ENCODE measurements at regions not wholly inside any gene's neighbourhood (a gene's known extent, or its start where the extent isn't known, plus 50 kb on each side); places are given as distances from the start of the nearest gene placed in this dataset.

GRCh38 chr21:35923971-35924370 lies 136.4 kb downstream of the SETD4 start:
- Mint-ChIP-seq H3K27me3 (peaks cover 10% of the 10 kb centered on the region), H3K9me3 (no peaks in the 10 kb centered on the region), H3K4me3 (no peak overlapping the region), H3K36me3 (ENCODE audit: low read depth) (no peaks in the 10 kb centered on the region), H3K4me1 (no peaks in the 10 kb centered on the region), H3K27ac (no peak overlapping the region)
- DNase-seq = no peak
- CTCF ChIA-PET = no interaction called here
- TF ChIP-seq CTCF (IDR thresholded peaks at IDR 0.05) = no peak
- intact Hi-C loops (cut with micrococcal nuclease) = no loop called here
- no peak for ATAC-seq (ENCODE audit: low read depth)
- POLR2A ChIA-PET = no interaction called here

DNA sequence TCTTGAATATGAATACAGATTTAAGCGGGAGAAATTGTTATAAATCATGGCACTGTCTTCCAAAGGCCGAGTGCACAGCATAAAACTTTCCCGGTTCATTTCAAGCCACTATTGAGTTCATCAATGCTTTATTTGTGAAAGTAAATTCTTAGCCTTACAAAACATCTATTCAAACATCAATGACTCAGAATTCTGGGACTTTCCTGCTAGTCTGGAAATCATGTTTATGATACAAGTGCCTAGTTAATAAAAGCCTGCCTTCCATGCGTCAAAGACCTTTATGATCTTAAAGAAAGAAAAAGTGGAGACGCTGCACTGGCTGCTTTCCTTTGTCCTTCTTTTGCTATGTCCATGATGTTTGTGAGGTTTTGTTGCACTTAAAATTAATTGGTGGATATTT lies 137.7 kb downstream of the SETD4 start:
- ChIA-PET CTCF (no interaction called here), POLR2A (no interaction called here)
- H3K4me1 Mint-ChIP-seq = no peaks in the 10 kb centered on the region
- no peaks in the 10 kb centered on the region for H3K36me3 Mint-ChIP-seq (ENCODE audit: low read depth)
- TF ChIP-seq CTCF (IDR thresholded peaks at IDR 0.05) = no peak
- ATAC-seq (ENCODE audit: low read depth) = no peak
- H3K4me3 Mint-ChIP-seq = no peak overlapping the region
- H3K27ac Mint-ChIP-seq = no peak overlapping the region
- intact Hi-C loops (cut with micrococcal nuclease) = no loop called here
- H3K9me3 Mint-ChIP-seq = no peaks in the 10 kb centered on the region
- H3K27me3 Mint-ChIP-seq = peaks cover 10% of the 10 kb centered on the region
- no peak for DNase-seq

DNA sequence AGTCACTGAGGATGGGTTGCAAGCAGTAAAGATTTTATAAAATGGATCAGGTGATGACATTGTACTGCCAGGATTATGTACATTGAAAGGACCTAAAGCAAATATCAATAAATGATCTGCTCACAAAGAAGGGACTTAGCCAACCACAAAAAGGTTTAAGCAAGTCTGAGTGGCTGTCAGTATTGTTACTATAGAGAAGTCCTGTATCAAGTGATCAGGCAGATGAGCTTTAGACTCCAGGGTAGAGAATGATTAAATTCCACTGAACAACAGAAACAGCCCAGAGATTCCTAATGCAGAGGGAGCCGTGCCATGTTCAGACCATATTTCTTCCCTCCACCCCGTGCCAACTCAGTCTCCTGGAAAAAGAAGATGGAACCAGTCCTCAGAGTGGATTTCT lies 138.9 kb downstream of the SETD4 start:
- no peak for DNase-seq
- ChIA-PET POLR2A (no interaction called here), CTCF (no interaction called here)
- Mint-ChIP-seq H3K27ac (no peak overlapping the region), H3K36me3 (ENCODE audit: low read depth) (no peaks in the 10 kb centered on the region), H3K27me3 (peaks cover 10% of the 10 kb centered on the region), H3K4me1 (no peaks in the 10 kb centered on the region), H3K9me3 (no peaks in the 10 kb centered on the region), H3K4me3 (no peak overlapping the region)
- TF ChIP-seq CTCF (IDR thresholded peaks at IDR 0.05) = no peak
- intact Hi-C loops (cut with micrococcal nuclease) = no loop called here
- no peak for ATAC-seq (ENCODE audit: low read depth)

DNA sequence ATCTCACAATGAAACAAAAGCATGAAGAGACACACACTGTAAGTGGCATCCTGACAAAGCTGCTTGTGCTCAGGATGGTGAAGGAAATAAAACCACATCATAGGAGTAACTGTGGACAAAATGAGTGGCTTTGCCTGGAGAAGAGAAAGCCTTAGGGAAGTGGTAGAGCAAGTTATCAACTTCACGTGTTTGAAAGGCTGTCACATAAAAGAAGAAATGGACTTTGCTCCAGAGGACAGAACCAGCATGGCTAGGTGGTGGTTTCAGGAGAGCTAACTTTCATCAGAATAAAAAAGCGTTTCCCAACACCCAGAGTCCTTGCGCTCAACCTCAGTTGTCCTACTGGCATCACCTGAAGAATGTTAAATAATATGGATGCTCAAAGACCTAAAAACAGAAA lies 139.9 kb downstream of the SETD4 start:
- CTCF ChIA-PET = no interaction called here
- intact Hi-C loops (cut with micrococcal nuclease) = no loop called here
- Mint-ChIP-seq H3K9me3 (peaks cover 4% of the 10 kb centered on the region), H3K27me3 (peaks cover 8% of the 10 kb centered on the region), H3K36me3 (ENCODE audit: low read depth) (no peaks in the 10 kb centered on the region), H3K27ac (no peak overlapping the region), H3K4me1 (no peaks in the 10 kb centered on the region), H3K4me3 (no peak overlapping the region)
- TF ChIP-seq CTCF (IDR thresholded peaks at IDR 0.05) = no peak
- DNase-seq = no peak
- POLR2A ChIA-PET = no interaction called here
- no peak for ATAC-seq (ENCODE audit: low read depth)

DNA sequence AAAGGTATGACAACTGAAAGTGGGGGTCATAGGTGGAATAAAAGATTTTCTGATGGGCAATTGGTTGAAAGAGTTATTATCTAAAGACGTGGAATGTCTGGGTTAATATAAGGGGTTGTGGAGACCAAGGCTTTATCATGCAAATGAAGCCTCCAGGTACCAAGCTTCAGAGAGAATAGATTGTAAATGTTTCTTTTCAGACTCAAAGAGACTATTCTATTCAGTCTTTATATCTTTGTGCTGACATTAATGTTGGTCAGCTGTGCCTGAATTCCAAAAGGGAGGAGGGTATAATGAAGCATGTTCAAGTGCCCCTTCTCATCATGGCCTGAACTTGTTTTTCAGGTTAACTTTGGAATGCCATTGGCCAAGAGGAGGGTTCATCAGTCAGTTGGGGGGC lies 145.3 kb downstream of the SETD4 start:
- Mint-ChIP-seq H3K36me3 (ENCODE audit: low read depth) (no peaks in the 10 kb centered on the region), H3K4me1 (no peaks in the 10 kb centered on the region), H3K4me3 (no peak overlapping the region), H3K27me3 (peaks cover 9% of the 10 kb centered on the region), H3K9me3 (peaks cover 10% of the 10 kb centered on the region), H3K27ac (no peak overlapping the region)
- no peak for TF ChIP-seq CTCF (IDR thresholded peaks at IDR 0.05)
- no peak for DNase-seq
- POLR2A ChIA-PET = no interaction called here
- CTCF ChIA-PET = no interaction called here
- ATAC-seq (ENCODE audit: low read depth) = no peak
- intact Hi-C loops (cut with micrococcal nuclease) = no loop called here

Data from activated B cell treated with CpG ODN at 0.5 μM for 24 hours (primary cell).